HEK293 (cell line): ENCODE measurements at regions not wholly inside any gene's neighbourhood (a gene's known extent, or its start where the extent isn't known, plus 50 kb on each side); places are given as distances from the start of the nearest gene placed in this dataset.

ENCODE experiments used
- CTCF ChIA-PET: fragments of 350-600 bp; formaldehyde crosslinking; extraction: SDS; loops from one replicate; lab custom pipeline; 2021; ENCODE audit warnings: antibody characterized with exemption; lab: Yijun Ruan, JAX
- POLR2A ChIA-PET: fragments of 300-600 bp; formaldehyde crosslinking; extraction: SDS; loops from one replicate; lab custom pipeline; 2020; ENCODE audit warnings: antibody characterized with exemption, inconsistent platforms; lab: Yijun Ruan, JAX
- H3K27ac ChIP-seq: fragments of 200-500 bp; sonication (Bioruptor generic); 2 replicates; pipeline ENCODE4 v1.5.1; 2014; ENCODE audit warnings: low read depth, low read length, control low read depth, inconsistent platforms; ENCODE audit errors: extremely low read depth
- H3K36me3 ChIP-seq, 2 experiments: fragments of 200-500 bp in 1 of 2; sonication (Bioruptor generic) in 1 of 2; 1 replicate in 1 of 2; 2 replicates in 1 of 2; pipeline ENCODE4 v1.5.1; 2014 to 2017; ENCODE audit warnings: inconsistent platforms in 2 of 2, low read length in 2 of 2; ENCODE audit not compliant: control insufficient read depth in 2 of 2, insufficient read depth in 1 of 2
- H3K4me1 ChIP-seq: fragments of 200-500 bp; sonication (Bioruptor generic); 2 replicates; pipeline ENCODE4 v1.5.1; 2014; ENCODE audit warnings: mild to moderate bottlenecking, low read length, inconsistent platforms; ENCODE audit not compliant: control insufficient read depth, insufficient read depth
- H3K4me3 ChIP-seq: 2 replicates; pipeline ENCODE4 v1.5.1; 2011; ENCODE audit warnings: low read depth, mild to moderate bottlenecking, control low read depth, low read length, moderate library complexity
- H3K9me3 ChIP-seq: fragments of 200-500 bp; sonication (Bioruptor generic); 2 replicates; pipeline ENCODE4 v1.5.1; 2014; ENCODE audit warnings: low read depth, low read length, inconsistent platforms; ENCODE audit not compliant: control insufficient read depth, insufficient read depth
- ATF2 ChIP-seq: fragments of 450-650 bp; formaldehyde crosslinking; IDR thresholded peaks from 2 replicates; pipeline ENCODE4 v1.5.1; 2016; ENCODE audit warnings: missing biosample characterization, missing genetic modification characterization, low read depth
- BCL6B ChIP-seq: fragments of 450-650 bp; formaldehyde crosslinking; IDR thresholded peaks from 2 replicates; pipeline ENCODE4 v1.5.1; 2017; ENCODE audit warnings: missing biosample characterization, missing genetic modification characterization
- HIC1 ChIP-seq: fragments of 450-650 bp; formaldehyde crosslinking; IDR thresholded peaks from 2 replicates; pipeline ENCODE4 v1.5.1; 2016; ENCODE audit warnings: missing biosample characterization, missing genetic modification characterization
- IKZF3 ChIP-seq: fragments of 450-650 bp; IDR thresholded peaks from 2 replicates; pipeline ENCODE4 v1.5.0; 2018; ENCODE audit warnings: missing biosample characterization, mild to moderate bottlenecking, missing genetic modification characterization, moderate library complexity
- PRDM4 ChIP-seq: fragments of 450-650 bp; formaldehyde crosslinking; IDR thresholded peaks from 2 replicates; pipeline ENCODE4 v1.5.1; 2017; ENCODE audit warnings: missing biosample characterization, missing genetic modification characterization
- REPIN1 ChIP-seq: fragments of 450-650 bp; formaldehyde crosslinking; IDR thresholded peaks from 2 replicates; pipeline ENCODE4 v1.5.1; 2017; ENCODE audit warnings: missing biosample characterization, missing genetic modification characterization, low read depth
- SALL2 ChIP-seq: fragments of 450-650 bp; formaldehyde crosslinking; IDR thresholded peaks from 2 replicates; pipeline ENCODE4 v1.5.0; 2017; ENCODE audit warnings: missing biosample characterization, mild to moderate bottlenecking, missing genetic modification characterization, borderline replicate concordance
- SP2 ChIP-seq: fragments of 450-650 bp; formaldehyde crosslinking; IDR thresholded peaks from 2 replicates; pipeline ENCODE4 v1.5.1; 2016; ENCODE audit warnings: missing biosample characterization, missing genetic modification characterization
- ZBTB26 ChIP-seq: fragments of 450-650 bp; formaldehyde crosslinking; optimal IDR thresholded peaks from 2 replicates; pipeline ENCODE3; 2016; ENCODE audit warnings: missing biosample characterization, mild to moderate bottlenecking, missing genetic modification characterization
- ZNF146 ChIP-seq: fragments of 450-650 bp; formaldehyde crosslinking; IDR thresholded peaks from 2 replicates; pipeline ENCODE4 v1.5.1; 2016; ENCODE audit warnings: missing biosample characterization, missing genetic modification characterization
- ZNF426 ChIP-seq: fragments of 450-650 bp; formaldehyde crosslinking; IDR thresholded peaks from 2 replicates; pipeline ENCODE4 v1.5.1; 2017; ENCODE audit warnings: missing biosample characterization, missing genetic modification characterization, mild to moderate bottlenecking, inconsistent platforms, moderate library complexity
- ZNF48 ChIP-seq: fragments of 450-650 bp; formaldehyde crosslinking; IDR thresholded peaks from 2 replicates; pipeline ENCODE4 v1.5.1; 2016; ENCODE audit warnings: missing biosample characterization, missing genetic modification characterization
- ZSCAN5A ChIP-seq: fragments of 450-650 bp; formaldehyde crosslinking; IDR thresholded peaks from 2 replicates; pipeline ENCODE4 v1.5.1; 2016; ENCODE audit warnings: missing biosample characterization, missing genetic modification characterization

GRCh38 chr13:85608255-85608829, 190.9 kb downstream of the SLITRK6 start:
- CTCF ChIA-PET: interaction anchor here (0.6 kb wide), 1 partner anchor 64 kb away, joined by 3 read pairs; no protein-coding TSS in a partner anchor

More at GRCh38 chr13:85608255-85608829, 190.9 kb downstream of the SLITRK6 start:
- Histone ChIP-seq H3K4me3 (no peak overlapping the region), H3K4me1 (no peaks in the 10 kb centered on the region), H3K36me3 (no peaks in the 10 kb centered on the region), H3K9me3 (no peaks in the 10 kb centered on the region), H3K27ac (no peak overlapping the region)
- TF ChIP-seq SALL2 (tag by site-specific recombination) (no peak), PRDM4 (tag by site-specific recombination) (no peak), SP2 (tag by site-specific recombination) (no peak), IKZF3 (no peak), ZNF426 (tag by site-specific recombination) (no peak), BCL6B (tag by site-specific recombination) (no peak), ZNF48 (tag by site-specific recombination) (no peak), ZSCAN5A (tag by site-specific recombination) (no peak), REPIN1 (no peak), ATF2 (no peak), ZBTB26 (tag by site-specific recombination) (no peak), HIC1 (tag by site-specific recombination) (no peak), ZNF146 (no peak)
- POLR2A ChIA-PET: no interaction called here
